OCI-LY7 (cell line): ENCODE measurements at regions not wholly inside any gene's neighbourhood (a gene's known extent, or its start where the extent isn't known, plus 50 kb on each side); places are given as distances from the start of the nearest gene placed in this dataset.
"Not testable (repeated sequence)": the region's sequence is repeated elsewhere in the genome, so short reads cannot be mapped to it uniquely, and the experiment has no call there.

Experiments used
- BruUV-seq: library from RNA; stranded (reverse); fragments of 400-500 nt; replicated peaks from 2 replicates; lab custom pipeline; 2021; lab: Mats Ljungman, UMichigan
- CTCF ChIA-PET: fragments of 300-600 bp; sonication (Branson Sonifier 250); formaldehyde crosslinking; loops from one replicate; lab custom pipeline; 2022; ENCODE audit warnings: antibody characterized with exemption; ENCODE audit not compliant: unreplicated experiment; lab: Charles Lee
- POLR2A ChIA-PET: fragments of 300-600 bp; sonication (Branson Sonifier 250); formaldehyde crosslinking; loops from one replicate; lab custom pipeline; 2022; ENCODE audit warnings: antibody characterized with exemption; lab: Charles Lee
- DNase-seq: peaks from one replicate; pipeline ENCODE4 v3.0.0-alpha.2; 2015; ENCODE audit warnings: low spot score
- H2AFZ ChIP-seq: fragments of 200-600 bp; sonication (generic), shearing (Covaris generic); 2 replicates; pipeline ENCODE4 v1.6.1; 2014; ENCODE audit warnings: mild to moderate bottlenecking, antibody characterized with exemption, low read length, moderate library complexity
- H3K27ac ChIP-seq: fragments of 200-600 bp; sonication (generic); 2 replicates; pipeline ENCODE4 v1.5.1; 2014; ENCODE audit warnings: mixed run types, low read depth, mild to moderate bottlenecking, moderate library complexity, low read length, inconsistent platforms; ENCODE audit not compliant: poor library complexity, severe bottlenecking
- H3K36me3 ChIP-seq: fragments of 200-600 bp; sonication (generic); 2 replicates; pipeline ENCODE4 v1.6.1; 2014; ENCODE audit warnings: mild to moderate bottlenecking, antibody characterized with exemption, low read length, moderate library complexity, mixed read lengths; ENCODE audit not compliant: insufficient read depth
- H3K4me1 ChIP-seq: fragments of 200-600 bp; sonication (generic); 2 replicates; pipeline ENCODE4 v1.5.1; 2014; ENCODE audit warnings: mild to moderate bottlenecking, low read length; ENCODE audit not compliant: insufficient read depth, poor library complexity, severe bottlenecking
- H3K4me2 ChIP-seq: fragments of 200-600 bp; sonication (generic); 2 replicates; pipeline ENCODE4 v1.6.1; 2014; ENCODE audit warnings: mild to moderate bottlenecking, low read length
- H3K4me3 ChIP-seq: fragments of 200-600 bp; sonication (generic); 2 replicates; pipeline ENCODE4 v1.5.1; 2014; ENCODE audit warnings: mild to moderate bottlenecking, low read depth, low read length; ENCODE audit not compliant: poor library complexity, severe bottlenecking
- H3K79me2 ChIP-seq: fragments of 200-600 bp; sonication (generic); 2 replicates; pipeline ENCODE4 v1.6.1; 2016; ENCODE audit warnings: low read depth, mild to moderate bottlenecking, low read length, moderate library complexity, mixed read lengths; ENCODE audit not compliant: insufficient read depth
- H3K9me2 ChIP-seq: fragments of 200-600 bp; sonication (generic); 2 replicates; pipeline ENCODE4 v1.6.1; 2016; ENCODE audit warnings: mild to moderate bottlenecking, low read length, mixed read lengths; ENCODE audit not compliant: insufficient read depth
- H3K9me3 ChIP-seq: fragments of 200-600 bp; sonication (generic); 2 replicates; pipeline ENCODE4 v1.6.1; 2014; ENCODE audit warnings: mild to moderate bottlenecking, mixed run types, low read length, mixed read lengths
- H4K20me1 ChIP-seq: fragments of 200-600 bp; sonication (generic); 2 replicates; pipeline ENCODE4 v1.6.1; 2014; ENCODE audit warnings: mild to moderate bottlenecking, antibody characterized with exemption, low read length, moderate library complexity, mixed read lengths; ENCODE audit not compliant: insufficient read depth
- CTCF ChIP-seq: fragments of 200-600 bp; sonication (generic); conservative IDR thresholded peaks from 2 replicates; pipeline ENCODE4 v1.5.1; 2014; ENCODE audit warnings: mild to moderate bottlenecking, antibody characterized with exemption, low read length, moderate library complexity, mixed read lengths
- EZH2phosphoT487 ChIP-seq: fragments of 200-600 bp; sonication (generic); IDR thresholded peaks from 2 replicates; pipeline ENCODE4 v1.6.1; 2018; ENCODE audit warnings: low read depth, borderline replicate concordance, mild to moderate bottlenecking, mixed run types, antibody characterized with exemption, low read length, moderate library complexity, mixed read lengths
- intact Hi-C: fragments of 100-400 bp; cut with micrococcal nuclease; formaldehyde crosslinking; loops from one replicate; pipeline ENCODE4 v1.10.0; 2022; ENCODE audit not compliant: unreplicated experiment

GRCh38 chr12:105445649-105446048 is 115.2 kb downstream of the C12orf75 start:
- CTCF ChIA-PET: no interaction called here
- BruUV-seq: no TSS peak
- Histone ChIP-seq H3K4me3 (no peak overlapping the region), H3K4me1 (no peaks in the 10 kb centered on the region), H3K36me3 (no peaks in the 10 kb centered on the region), H3K27ac (no peak overlapping the region), H4K20me1 (no peaks in the 10 kb centered on the region), H3K79me2 (no peaks in the 10 kb centered on the region), H3K4me2 (no peak overlapping the region), H3K9me3 (no peaks in the 10 kb centered on the region), H3K9me2 (no peaks in the 10 kb centered on the region), H2AFZ (no peak overlapping the region)
- POLR2A ChIA-PET: no interaction called here
- TF ChIP-seq CTCF (no peak), EZH2phosphoT487 (no peak)
- intact Hi-C loops: no loop called here
- no peak for DNase-seq

GRCh38 chr12:105446460-105446859 is 116.0 kb downstream of the C12orf75 start:
- DNase-seq, H3K4me2 ChIP-seq, H2AFZ ChIP-seq: not testable (repeated sequence)

GRCh38 chr12:105449431-105449830 is 118.9 kb downstream of the C12orf75 start:
- POLR2A ChIA-PET: no interaction called here
- no peak for DNase-seq
- no TSS peak for BruUV-seq
- intact Hi-C loops: no loop called here
- Histone ChIP-seq H3K9me3 (no peaks in the 10 kb centered on the region), H3K36me3 (no peaks in the 10 kb centered on the region), H3K79me2 (no peaks in the 10 kb centered on the region), H4K20me1 (no peaks in the 10 kb centered on the region), H3K4me3 (no peak overlapping the region), H3K27ac (no peak overlapping the region), H2AFZ (no peak overlapping the region), H3K4me1 (no peaks in the 10 kb centered on the region), H3K4me2 (no peak overlapping the region), H3K9me2 (no peaks in the 10 kb centered on the region)
- CTCF ChIA-PET: no interaction called here
- TF ChIP-seq CTCF: no peak
- no peak for TF ChIP-seq EZH2phosphoT487

More at GRCh38 chr12:105446460-105446859, 116.0 kb downstream of the C12orf75 start:
- H4K20me1 ChIP-seq, POLR2A ChIA-PET, H3K9me2 ChIP-seq, H3K9me3 ChIP-seq, H3K79me2 ChIP-seq, intact Hi-C loops, BruUV-seq, CTCF ChIA-PET, H3K36me3 ChIP-seq, H3K4me3 ChIP-seq, H3K27ac ChIP-seq, H3K4me1 ChIP-seq: not testable (repeated sequence)
